Kidney epithelial cell (primary cell): ENCODE measurements at regions not wholly inside any gene's neighbourhood (a gene's known extent, or its start where the extent isn't known, plus 50 kb on each side); places are given as distances from the start of the nearest gene placed in this dataset.
"Not testable (repeated sequence)": the region's sequence is repeated elsewhere in the genome, so short reads cannot be mapped to it uniquely, and the experiment has no call there.

ENCODE experiments used
- DNase-seq: peaks from one replicate; pipeline ENCODE4 v3.0.0-alpha.2; 2010; ENCODE audit warnings: low read depth
- H3K27me3 ChIP-seq: 2 replicates; pipeline ENCODE4 v1.6.0; 2011; ENCODE audit warnings: low read length; ENCODE audit not compliant: control insufficient read depth, insufficient read depth
- H3K36me3 ChIP-seq: 2 replicates; pipeline ENCODE4 v1.5.1; 2011; ENCODE audit warnings: low read length; ENCODE audit not compliant: control insufficient read depth, insufficient read depth
- H3K4me3 ChIP-seq: 2 replicates; pipeline ENCODE4 v1.5.1; 2011; ENCODE audit warnings: low read depth, mild to moderate bottlenecking, control low read depth, low read length
- CTCF ChIP-seq: IDR thresholded peaks from 2 replicates; pipeline ENCODE4 v1.5.1; 2011; ENCODE audit warnings: mild to moderate bottlenecking, moderate library complexity, low read length, control low read depth, inconsistent platforms; ENCODE audit not compliant: insufficient read depth, poor library complexity, severe bottlenecking

- H3K4me3 ChIP-seq = no peak overlapping the region
- no peak for TF ChIP-seq CTCF
- H3K27me3 ChIP-seq = no peaks in the 10 kb centered on the region
- no peaks in the 10 kb centered on the region for H3K36me3 ChIP-seq
- DNase-seq = no peak
These were observed 154.0 kb downstream of the RAMP3 start for GRCh38 chr7:45311597-45311996.

GRCh38 chr7:45315512-45315911, 157.9 kb downstream of the RAMP3 start:
- H3K27me3 ChIP-seq, H3K4me3 ChIP-seq, DNase-seq, H3K36me3 ChIP-seq: not testable (repeated sequence)

GRCh38 chr7:45324683-45325237, 167.2 kb downstream of the RAMP3 start:
- no peak for DNase-seq
- H3K36me3 ChIP-seq = no peaks in the 10 kb centered on the region
- no peaks in the 10 kb centered on the region for H3K27me3 ChIP-seq
- no peak for TF ChIP-seq CTCF
- no peak overlapping the region for H3K4me3 ChIP-seq

GRCh38 chr7:45325378-45325777, 167.8 kb downstream of the RAMP3 start:
- Histone ChIP-seq H3K36me3 (no peaks in the 10 kb centered on the region), H3K4me3 (no peak overlapping the region), H3K27me3 (no peaks in the 10 kb centered on the region)
- no peak for TF ChIP-seq CTCF
- no peak for DNase-seq

GRCh38 chr7:45328403-45328981, 170.9 kb downstream of the RAMP3 start:
- Histone ChIP-seq H3K4me3 (no peak overlapping the region), H3K36me3 (no peaks in the 10 kb centered on the region), H3K27me3 (no peaks in the 10 kb centered on the region)
- no peak for TF ChIP-seq CTCF
- DNase-seq = peak; percentile 2

- no peak for TF ChIP-seq CTCF
- no peak for DNase-seq
- Histone ChIP-seq H3K27me3 (no peaks in the 10 kb centered on the region), H3K4me3 (no peak overlapping the region), H3K36me3 (no peaks in the 10 kb centered on the region)
These were observed 174.0 kb downstream of the RAMP3 start for GRCh38 chr7:45331563-45331962.

GRCh38 chr7:45335024-45335423, 177.4 kb downstream of the RAMP3 start:
- not testable (repeated sequence) for H3K27me3 ChIP-seq, DNase-seq, H3K36me3 ChIP-seq, H3K4me3 ChIP-seq
